ENCODE measurements at regions not wholly inside any gene's neighbourhood (a gene's known extent, or its start where the extent isn't known, plus 50 kb on each side); places are given as distances from the start of the nearest gene placed in this dataset.

- no peaks in the 10 kb centered on the region for H3K9me3 ChIP-seq (ENCODE audit: control insufficient read depth, insufficient read depth, low read depth, low read length)
- in situ Hi-C loops (cut with HindIII; ENCODE audit: low pct_unique_long_range_greater_than_20kb, low sequenced_read_pairs) (no loop called here), intact Hi-C loops (cut with micrococcal nuclease; ENCODE audit: unreplicated experiment) (no loop called here)
- no peaks in the 10 kb centered on the region for H3K27me3 ChIP-seq (ENCODE audit: control insufficient read depth, insufficient read depth, low read length)
- no peak overlapping the region for H3K4me3 ChIP-seq (ENCODE audit: low read depth in 2 of 2, low read length in 2 of 2)
- ChIA-PET CTCF (no interaction called here), POLR2A (no interaction called here)
- no peak for ATAC-seq
- H3K36me3 ChIP-seq (ENCODE audit: control insufficient read depth, insufficient read depth, low read length), result no peaks in the 10 kb centered on the region
- no peak for TF ChIP-seq POLR2AphosphoS5 (IDR thresholded peaks at IDR 0.05; ENCODE audit: low read depth, low read length)
- no peak for TF ChIP-seq TCF7L2 (IDR thresholded peaks at IDR 0.05; ENCODE audit: low read depth, low read length)
- TF ChIP-seq CTCF (IDR thresholded peaks at IDR 0.05), result no peak
- no peak for TF ChIP-seq SIN3A (IDR thresholded peaks at IDR 0.05; ENCODE audit: borderline replicate concordance, insufficient read depth, low read depth, low read length)
- no peak for TF ChIP-seq REST (IDR thresholded peaks at IDR 0.05; ENCODE audit: insufficient read depth in 1 of 2, low read depth in 2 of 2, low read length in 1 of 2)
- peak overlapping the region; percentile 71 for H3K27ac ChIP-seq (ENCODE audit: low read length)
- no peak for DNase-seq (ENCODE audit: low read depth, low spot score)
- no TSS peak for BruUV-seq (replicated peaks)
- peaks cover 22% of the 10 kb centered on the region for H3K4me1 ChIP-seq (ENCODE audit: control insufficient read depth, insufficient read depth, low read length)
These were observed 128.6 kb upstream of the ELL2 start for GRCh38 chr5:96090215-96090614.

GRCh38 chr5:96088706-96089498, 127.3 kb upstream of the ELL2 start:
- intact Hi-C loops (cut with micrococcal nuclease; ENCODE audit: unreplicated experiment) (no loop called here), in situ Hi-C loops (cut with HindIII; ENCODE audit: low pct_unique_long_range_greater_than_20kb, low sequenced_read_pairs) (no loop called here)
- H3K36me3 ChIP-seq (ENCODE audit: control insufficient read depth, insufficient read depth, low read length), result no peaks in the 10 kb centered on the region
- no peak for TF ChIP-seq REST (IDR thresholded peaks at IDR 0.05; ENCODE audit: insufficient read depth in 1 of 2, low read depth in 2 of 2, low read length in 1 of 2)
- no peak for TF ChIP-seq TCF7L2 (IDR thresholded peaks at IDR 0.05; ENCODE audit: low read depth, low read length)
- TF ChIP-seq CTCF (IDR thresholded peaks at IDR 0.05), result no peak
- TF ChIP-seq SIN3A (IDR thresholded peaks at IDR 0.05; ENCODE audit: borderline replicate concordance, insufficient read depth, low read depth, low read length), result no peak
- no peak for TF ChIP-seq POLR2AphosphoS5 (IDR thresholded peaks at IDR 0.05; ENCODE audit: low read depth, low read length)
- no peaks in the 10 kb centered on the region for H3K27me3 ChIP-seq (ENCODE audit: control insufficient read depth, insufficient read depth, low read length)
- H3K4me1 ChIP-seq (ENCODE audit: control insufficient read depth, insufficient read depth, low read length), result peaks cover 11% of the 10 kb centered on the region
- DNase-seq (ENCODE audit: low read depth, low spot score), result no peak
- H3K4me3 ChIP-seq (ENCODE audit: low read depth in 2 of 2, low read length in 2 of 2), result no peak overlapping the region
- no peak for ATAC-seq
- no TSS peak for BruUV-seq (replicated peaks)
- H3K9me3 ChIP-seq (ENCODE audit: control insufficient read depth, insufficient read depth, low read depth, low read length), result no peaks in the 10 kb centered on the region
- CTCF ChIA-PET, result no interaction called here
- peak overlapping the region; percentile 46; the same call in 1 of the 2 replicates for H3K27ac ChIP-seq (ENCODE audit: low read length)
- POLR2A ChIA-PET, result no interaction called here
